Right hindlimb (tissue), 1 donor: ENCODE measurements at regions not wholly inside any gene's neighbourhood (a gene's known extent, or its start where the extent isn't known, plus 50 kb on each side); places are given as distances from the start of the nearest gene placed in this dataset.

Source experiments
- DNase-seq: peaks from one replicate; pipeline ENCODE4 v3.0.0-alpha.2; 2018

- DNase-seq, result no peak
Observed at GRCh38 chr3:72219752-72220151, 434.8 kb upstream of the PROK2 start.

DNA sequence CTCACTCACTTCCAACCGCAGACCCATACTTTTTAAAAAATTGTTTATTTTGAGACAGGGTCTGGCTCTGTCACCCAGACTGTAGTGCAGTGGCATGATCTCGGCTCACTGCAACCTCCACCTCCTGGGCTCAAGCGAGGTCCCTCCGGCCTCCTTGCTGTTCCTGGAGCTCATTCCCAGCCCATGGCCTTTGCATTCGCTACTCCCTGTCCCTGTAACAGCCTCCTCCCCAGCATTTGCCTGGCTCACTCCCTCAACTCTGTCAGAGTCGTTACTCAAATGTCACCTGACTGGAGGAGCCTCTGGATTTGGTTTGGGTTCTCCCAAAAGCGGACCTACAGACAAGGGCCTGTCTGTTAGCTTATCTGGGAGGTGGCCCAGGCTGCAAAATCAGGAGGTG is 432.6 kb upstream of the PROK2 start:
- no peak for DNase-seq

GRCh38 chr3:72214066-72214951 is 429.4 kb upstream of the PROK2 start:
- no peak for DNase-seq

DNA sequence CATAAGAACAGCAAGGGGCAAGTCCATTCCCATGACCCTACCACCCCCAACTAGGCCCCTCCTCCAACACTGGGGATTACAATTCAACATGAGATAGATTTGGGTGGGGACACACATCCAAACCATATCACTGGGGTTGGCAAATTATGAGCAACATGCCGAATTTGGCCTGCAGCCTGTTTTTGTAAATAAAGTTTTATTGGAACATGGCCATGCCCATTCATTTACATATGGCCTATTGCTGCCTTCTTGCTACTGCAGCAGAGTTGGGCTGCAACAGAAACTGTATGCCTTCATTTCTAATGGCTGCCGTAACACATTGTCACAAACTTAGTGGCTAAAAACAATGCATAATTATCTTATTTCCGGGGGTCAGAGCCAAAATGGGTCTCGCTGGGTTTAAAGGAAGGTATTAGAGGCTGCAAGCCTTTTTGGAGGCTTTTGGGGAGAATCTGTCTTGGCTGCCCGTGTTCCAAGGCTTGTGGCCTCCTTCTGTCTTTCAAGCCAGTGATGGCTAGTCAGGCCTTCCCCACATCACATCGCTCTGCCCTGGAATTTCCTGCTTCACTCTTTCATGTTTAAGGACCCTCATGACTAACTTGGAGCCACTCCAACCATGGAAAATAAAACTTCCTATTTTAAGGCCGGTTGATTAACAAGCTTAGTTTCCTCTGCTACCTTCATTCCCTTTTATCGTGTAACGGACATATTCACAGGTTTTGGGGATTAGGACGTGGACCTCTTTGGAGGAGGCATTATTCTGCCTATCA is 428.5 kb upstream of the PROK2 start:
- DNase-seq, result no peak

DNA sequence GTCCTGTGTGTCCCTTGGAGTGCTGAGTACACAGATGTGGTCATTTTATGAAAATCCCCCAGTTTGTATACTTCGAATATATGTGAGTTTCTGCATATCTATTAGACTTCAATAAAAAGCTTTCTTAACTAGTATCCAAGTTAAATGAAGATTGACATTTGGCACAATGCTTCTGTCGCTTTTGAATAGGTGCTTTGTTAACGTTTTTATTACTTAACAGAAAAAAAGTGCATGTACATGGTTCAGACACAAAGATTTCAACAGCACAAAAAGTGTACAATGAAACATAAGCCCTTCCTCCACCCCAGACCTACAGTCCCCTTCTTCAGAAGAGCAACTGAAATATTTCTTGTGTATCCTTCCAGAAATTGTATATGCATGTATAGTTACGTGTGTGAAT is 427.4 kb upstream of the PROK2 start:
- DNase-seq, result no peak

DNA sequence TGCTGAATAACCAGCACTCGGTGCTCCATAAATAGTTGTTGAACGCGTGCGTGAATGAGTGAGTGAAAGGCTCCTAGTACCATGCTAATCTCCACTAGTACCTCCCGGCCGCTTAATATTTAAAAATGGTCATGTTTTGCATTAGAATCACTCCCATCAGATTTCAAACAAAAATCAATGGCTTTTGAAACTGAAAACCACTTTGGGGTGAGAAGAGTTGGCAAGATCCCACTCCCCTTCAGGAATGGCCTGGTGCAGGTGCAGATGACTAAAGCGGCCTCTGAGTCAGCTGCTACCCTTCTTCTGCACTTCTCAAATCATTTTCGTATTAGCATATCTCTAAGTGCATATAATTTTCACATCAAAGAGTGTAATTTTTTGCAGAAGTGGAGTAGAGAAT is 425.3 kb upstream of the PROK2 start:
- no peak for DNase-seq

- DNase-seq, result no peak
Observed at GRCh38 chr3:72205297-72205826, 420.4 kb upstream of the PROK2 start.

GRCh38 chr3:72204452-72204851 is 419.5 kb upstream of the PROK2 start:
- DNase-seq, result no peak

GRCh38 chr3:72203613-72204349 is 418.8 kb upstream of the PROK2 start:
- DNase-seq, result no peak

- DNase-seq, result no peak
Observed at GRCh38 chr3:72203105-72203504, 418.2 kb upstream of the PROK2 start.

DNA sequence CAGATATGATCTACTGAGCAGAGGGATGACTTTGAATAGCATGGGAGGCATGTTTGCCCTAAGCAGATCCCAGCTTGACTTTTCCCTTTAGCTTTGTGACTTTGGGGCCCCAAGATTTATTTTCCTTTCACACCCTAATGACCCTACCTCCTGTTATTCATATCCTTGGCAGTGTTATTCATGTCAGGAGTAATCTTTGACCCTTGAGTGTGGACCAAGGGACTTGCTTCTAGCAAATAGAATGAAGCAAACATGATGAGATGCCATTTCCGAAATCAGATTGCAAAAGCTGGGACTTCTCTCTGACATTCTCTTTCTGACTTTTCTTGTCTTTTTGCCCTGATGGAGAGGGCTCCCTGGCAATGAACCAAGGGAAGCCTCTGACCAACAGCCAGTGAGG is 415.4 kb upstream of the PROK2 start:
- DNase-seq, result no peak

DNA sequence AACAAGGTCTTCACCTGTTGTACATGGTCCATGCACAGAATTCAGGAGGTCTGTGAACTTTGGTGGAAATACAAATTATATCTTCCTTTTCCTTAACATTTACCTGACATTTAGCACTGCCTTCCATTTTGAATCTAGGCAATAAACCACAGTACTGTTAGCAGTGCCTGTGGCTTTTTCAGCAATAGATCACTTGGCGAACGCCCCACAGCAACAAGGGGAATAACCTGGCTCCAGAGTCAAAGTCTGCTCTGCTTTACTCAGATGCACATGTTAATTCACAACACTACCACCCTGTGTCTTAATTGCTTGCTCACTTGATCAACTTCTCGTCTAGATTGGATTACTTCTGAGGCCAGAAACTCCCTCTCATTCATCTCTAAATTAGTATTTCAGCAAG is 414.6 kb upstream of the PROK2 start:
- DNase-seq, result no peak

DNA sequence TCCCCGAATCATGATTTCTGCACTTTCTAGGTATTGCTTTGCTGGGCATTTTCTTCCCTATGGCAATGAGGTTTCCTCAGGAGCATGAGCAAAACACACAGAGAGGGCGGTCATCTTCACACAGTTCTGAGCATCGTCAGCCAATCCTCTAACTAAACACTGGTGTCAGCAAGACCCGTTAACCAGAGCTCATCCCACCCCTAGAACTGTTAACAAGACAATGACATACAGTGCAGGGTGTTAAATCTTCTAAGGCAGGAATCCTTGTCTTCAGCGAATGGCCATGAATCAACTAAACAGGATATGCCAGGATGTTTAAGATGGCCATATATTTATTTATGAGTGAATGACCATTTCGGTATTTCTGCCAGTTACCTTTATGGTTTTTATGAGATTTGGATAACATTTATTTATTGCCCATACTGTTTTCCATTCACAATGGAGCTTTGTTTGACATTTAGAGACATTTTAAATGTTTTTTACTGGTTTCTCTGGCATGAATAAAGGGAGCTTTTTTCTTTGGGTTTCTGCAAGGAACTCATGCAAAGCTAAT is 411.5 kb upstream of the PROK2 start:
- no peak for DNase-seq

GRCh38 chr3:72195895-72196294 is 410.9 kb upstream of the PROK2 start:
- no peak for DNase-seq

DNA sequence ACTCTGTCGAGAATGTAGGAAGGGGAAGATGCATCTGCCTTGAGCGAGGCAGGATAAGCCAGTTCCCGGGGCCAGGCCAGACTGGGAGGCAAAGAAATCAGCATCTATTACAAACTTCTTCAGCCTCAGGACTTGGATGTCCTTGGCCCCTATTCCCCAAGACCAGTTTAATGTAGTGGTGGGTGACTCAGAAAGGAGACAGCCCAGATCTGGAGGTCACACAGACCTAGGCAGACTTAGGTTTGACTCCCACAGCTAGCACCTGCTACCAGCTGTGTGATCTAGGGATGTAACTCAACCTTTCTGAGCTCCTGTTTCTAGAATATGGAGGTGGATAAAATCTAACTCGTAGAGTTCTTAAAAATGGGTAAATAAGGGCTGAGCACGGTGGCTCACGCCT is 409.5 kb upstream of the PROK2 start:
- DNase-seq, result no peak

GRCh38 chr3:72193771-72194430 is 409.0 kb upstream of the PROK2 start:
- no peak for DNase-seq

DNA sequence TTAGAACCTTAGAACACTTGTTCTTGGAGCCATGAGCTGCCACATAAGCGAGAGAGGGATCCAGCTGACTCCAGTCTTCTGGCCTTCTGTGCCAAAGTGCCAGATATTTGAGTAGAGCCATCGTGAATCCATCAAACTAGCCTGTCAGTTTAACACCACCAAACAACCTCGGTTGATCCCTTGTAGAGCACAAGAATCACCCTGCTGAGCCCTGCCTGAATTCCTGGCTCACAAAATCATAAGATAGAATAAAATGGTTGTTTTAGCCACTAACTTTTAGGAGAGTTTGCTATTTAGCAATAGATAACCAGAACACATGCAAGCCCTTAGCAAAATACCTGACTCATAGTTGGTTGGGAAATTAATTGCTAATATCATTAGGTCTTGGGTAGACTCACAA is 407.6 kb upstream of the PROK2 start:
- no peak for DNase-seq

DNA sequence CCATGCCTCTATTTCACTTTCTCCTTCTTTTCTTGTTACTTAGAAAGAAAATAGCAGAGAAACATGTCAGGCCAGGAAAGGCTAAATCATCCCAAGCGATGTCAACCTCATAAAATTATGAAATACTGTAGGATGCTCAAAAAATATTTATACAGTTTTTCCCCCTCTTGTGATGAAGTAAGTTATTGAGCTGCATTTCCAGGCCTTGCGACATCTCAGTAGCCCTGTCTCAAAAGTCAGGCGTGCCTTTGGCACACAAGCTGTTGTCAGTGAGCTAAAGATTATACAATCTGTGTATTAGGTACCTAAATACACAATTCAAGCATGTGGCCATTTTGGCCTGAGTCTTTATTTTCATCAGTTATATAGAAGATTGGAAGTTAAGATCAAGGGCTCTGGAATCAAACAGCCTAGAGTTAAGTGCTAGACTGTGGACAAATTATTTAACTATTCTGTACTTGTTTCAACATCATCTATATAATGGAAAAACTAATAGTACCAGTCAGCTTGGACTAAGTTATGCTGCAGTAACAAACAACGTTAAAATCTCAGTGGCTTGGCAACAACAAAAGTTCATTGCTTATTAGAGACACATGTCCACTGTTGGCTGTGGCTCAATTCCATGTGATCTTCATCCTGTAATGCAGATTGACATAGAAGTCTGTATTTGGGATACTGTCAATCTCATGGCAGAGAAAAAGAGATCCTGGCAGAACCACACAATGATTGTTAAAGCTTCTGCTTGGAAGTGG is 406.4 kb upstream of the PROK2 start:
- no peak for DNase-seq

- DNase-seq, result peak; percentile 29
Observed at GRCh38 chr3:72190050-72190449, 405.1 kb upstream of the PROK2 start.

DNA sequence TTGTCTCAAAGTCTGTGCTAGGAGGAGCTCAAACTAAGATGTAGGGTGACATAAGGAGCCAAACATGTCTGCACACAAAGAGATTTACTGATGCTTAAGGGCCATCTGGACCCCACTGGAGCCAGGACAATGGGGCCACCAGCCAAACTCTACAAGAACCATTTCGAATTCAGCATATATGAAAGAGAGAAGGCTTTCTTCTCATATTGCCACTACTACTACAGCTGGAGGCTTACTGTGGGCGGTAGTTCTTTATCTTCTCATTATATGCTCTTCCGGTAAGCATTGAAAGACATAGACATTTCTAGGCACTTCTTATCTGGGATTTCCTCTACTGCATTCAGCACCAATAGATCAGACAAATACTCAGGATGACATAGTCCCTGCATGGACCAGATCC is 404.4 kb upstream of the PROK2 start:
- DNase-seq, result peak; percentile 40

- no peak for DNase-seq
Observed at GRCh38 chr3:72188536-72188935, 403.6 kb upstream of the PROK2 start.

DNA sequence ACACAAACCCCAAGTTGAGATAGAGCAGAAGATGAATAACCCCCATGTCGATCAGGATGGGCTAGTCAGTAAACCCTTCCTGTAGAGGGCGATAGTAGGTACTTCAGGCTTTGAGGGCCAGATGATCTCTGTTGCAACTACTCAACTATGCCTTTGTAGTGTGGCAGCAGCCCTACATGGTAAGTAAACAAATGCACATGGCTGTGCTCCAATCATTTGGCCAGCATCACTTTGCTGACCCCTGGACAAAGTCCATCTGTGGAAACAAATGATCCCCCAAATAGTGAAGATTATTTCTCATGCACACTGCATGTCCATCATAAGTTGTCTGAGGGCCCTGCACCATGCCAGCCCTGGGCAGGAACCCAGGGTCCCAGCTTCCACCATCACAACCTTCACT is 402.2 kb upstream of the PROK2 start:
- no peak for DNase-seq
